ENCODE measurements at regions not wholly inside any gene's neighbourhood (a gene's known extent, or its start where the extent isn't known, plus 50 kb on each side); places are given as distances from the start of the nearest gene placed in this dataset.

DNA sequence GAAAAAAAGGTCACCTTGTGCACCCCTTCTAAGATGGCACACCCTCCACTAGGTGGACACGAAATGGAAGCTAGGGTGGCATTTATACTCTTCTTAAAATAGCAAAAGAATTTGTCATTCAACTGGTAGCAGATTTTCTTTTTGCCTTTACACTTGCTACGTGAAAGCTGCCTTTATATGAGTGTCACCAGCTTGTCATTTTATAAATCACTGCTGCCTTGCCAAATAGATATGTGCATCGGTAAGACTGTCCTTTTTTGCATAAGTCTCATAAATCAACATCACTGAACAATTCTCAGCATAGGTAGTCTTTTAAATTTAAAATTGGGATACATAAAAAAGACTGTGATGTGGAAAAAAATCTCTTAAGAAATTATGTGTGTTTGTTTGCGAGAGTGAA, 764.1 kb downstream of the TDRD15 start:
- TF ChIP-seq, protein P1, sequence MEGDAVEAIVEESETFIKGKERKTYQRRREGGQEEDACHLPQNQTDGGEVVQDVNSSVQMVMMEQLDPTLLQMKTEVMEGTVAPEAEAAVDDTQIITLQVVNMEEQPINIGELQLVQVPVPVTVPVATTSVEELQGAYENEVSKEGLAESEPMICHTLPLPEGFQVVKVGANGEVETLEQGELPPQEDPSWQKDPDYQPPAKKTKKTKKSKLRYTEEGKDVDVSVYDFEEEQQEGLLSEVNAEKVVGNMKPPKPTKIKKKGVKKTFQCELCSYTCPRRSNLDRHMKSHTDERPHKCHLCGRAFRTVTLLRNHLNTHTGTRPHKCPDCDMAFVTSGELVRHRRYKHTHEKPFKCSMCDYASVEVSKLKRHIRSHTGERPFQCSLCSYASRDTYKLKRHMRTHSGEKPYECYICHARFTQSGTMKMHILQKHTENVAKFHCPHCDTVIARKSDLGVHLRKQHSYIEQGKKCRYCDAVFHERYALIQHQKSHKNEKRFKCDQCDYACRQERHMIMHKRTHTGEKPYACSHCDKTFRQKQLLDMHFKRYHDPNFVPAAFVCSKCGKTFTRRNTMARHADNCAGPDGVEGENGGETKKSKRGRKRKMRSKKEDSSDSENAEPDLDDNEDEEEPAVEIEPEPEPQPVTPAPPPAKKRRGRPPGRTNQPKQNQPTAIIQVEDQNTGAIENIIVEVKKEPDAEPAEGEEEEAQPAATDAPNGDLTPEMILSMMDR (IDR thresholded peaks at IDR 0.05): no peak
- no peak for TF ChIP-seq EZH2 (IDR thresholded peaks at IDR 0.05)
